K562 (cell line): ENCODE measurements at regions not wholly inside any gene's neighbourhood (a gene's known extent, or its start where the extent isn't known, plus 50 kb on each side); places are given as distances from the start of the nearest gene placed in this dataset.
"Not testable (repeated sequence)": the region's sequence is repeated elsewhere in the genome, so short reads cannot be mapped to it uniquely, and the experiment has no call there.

Source experiments
- ATAC-seq: fragments of 200-7000 bp; cut with Tn5 transposase; 3 replicates; pipeline ENCODE4 v1.9.1; 2020; ENCODE audit warnings: moderate library complexity
- BruUV-seq: library from RNA; stranded (reverse); fragments of 400-500 nt; replicated peaks from 2 replicates; lab custom pipeline; 2021; lab: Mats Ljungman, UMichigan
- CTCF ChIA-PET: fragments of 300-600 bp; formaldehyde crosslinking; extraction: SDS; loops from one replicate; lab custom pipeline; 2021; ENCODE audit warnings: low intra/inter-chr PET ratio; lab: Yijun Ruan, JAX
- POLR2A ChIA-PET: fragments of 300-600, 350-650 bp; sonication (Branson Sonifier 250); formaldehyde crosslinking; extraction: SDS; loops from one replicate; lab custom pipeline; 2021; ENCODE audit warnings: antibody characterized with exemption, inconsistent platforms; lab: Yijun Ruan, JAX
- DNase-seq, 4 experiments: peaks; one replicate each; pipeline versions ENCODE4 v3.0.0 to v3.0.0-alpha.2; 2011 to 2018; ENCODE audit warnings: low spot score in 3 of 4, mixed read lengths in 3 of 4; ENCODE audit errors: extremely low read depth in 1 of 4
- FAIRE-seq: peaks from 2 replicates; lab custom pipeline; 2011; peaks lifted over from hg19 to GRCh38; lab: Jason Lieb, UNC
- H2AFZ ChIP-seq: 2 replicates; pipeline ENCODE4 v1.6.0; 2011; ENCODE audit warnings: low read depth, low read length, control low read depth, inconsistent platforms
- H3K27ac ChIP-seq: fragments of 200-600 bp; 3 replicates; pipeline ENCODE4 v1.8.0; 2011; ENCODE audit warnings: low read depth, mild to moderate bottlenecking, control low read depth, inconsistent platforms, low read length, moderate library complexity, mixed read lengths; ENCODE audit errors: extremely low read depth
- H3K27me3 ChIP-seq, 2 experiments: fragments of 300-600 bp in 1 of 2; 2 replicates in 1 of 2; 3 replicates in 1 of 2; pipeline versions ENCODE4 v1.6.0 to v1.8.0; 2011; ENCODE audit warnings: inconsistent platforms in 2 of 2, low read length in 2 of 2, mild to moderate bottlenecking in 1 of 2, mixed read lengths in 1 of 2, moderate library complexity in 1 of 2; ENCODE audit not compliant: control insufficient read depth in 2 of 2, insufficient read depth in 2 of 2
- H3K36me3 ChIP-seq: fragments of 300-600 bp; 3 replicates; pipeline ENCODE4 v1.8.0; 2011; ENCODE audit warnings: mild to moderate bottlenecking, low read length, inconsistent platforms; ENCODE audit not compliant: control insufficient read depth, insufficient read depth
- H3K4me1 ChIP-seq, 2 experiments: fragments of 200-600 bp in 1 of 2; replicated peaks in 1 of 2; 2 replicates in 1 of 2; 3 replicates in 1 of 2; pipeline versions ENCODE4 v1.5.1 to v1.8.0; 2011; ENCODE audit warnings: inconsistent platforms in 2 of 2, low read length in 2 of 2, mild to moderate bottlenecking in 1 of 2, mixed read lengths in 1 of 2, moderate library complexity in 1 of 2; ENCODE audit not compliant: control insufficient read depth in 2 of 2, insufficient read depth in 2 of 2
- H3K4me2 ChIP-seq: 2 replicates; pipeline ENCODE4 v1.6.1; 2011; ENCODE audit warnings: low read length, control low read depth, inconsistent platforms, mixed read lengths; ENCODE audit not compliant: insufficient read depth
- H3K4me3 ChIP-seq: fragments of 200-600 bp; sonication (generic), shearing (Covaris generic); 2 replicates; pipeline ENCODE4 v1.5.1; 2016; ENCODE audit warnings: control low read depth, inconsistent platforms
- H3K79me2 ChIP-seq: fragments of 200-600 bp; 3 replicates; pipeline ENCODE4 v1.8.0; 2011; ENCODE audit warnings: low read length, inconsistent platforms; ENCODE audit not compliant: control insufficient read depth, insufficient read depth
- H3K9ac ChIP-seq, 2 experiments: 2 replicates each; pipeline versions ENCODE4 v1.6.0 to v1.6.1; 2011; ENCODE audit warnings: low read depth in 2 of 2, low read length in 2 of 2, control low read depth in 1 of 2, inconsistent platforms in 1 of 2, mild to moderate bottlenecking in 1 of 2, mixed read lengths in 1 of 2; ENCODE audit not compliant: insufficient read depth in 1 of 2
- H3K9me1 ChIP-seq: one replicate; pipeline ENCODE4 v1.6.0; 2011; ENCODE audit warnings: inconsistent platforms, mild to moderate bottlenecking, low read length, moderate library complexity; ENCODE audit not compliant: control insufficient read depth, insufficient read depth
- H3K9me3 ChIP-seq: replicated peaks from 2 replicates; pipeline ENCODE4 v1.5.1; 2011; ENCODE audit warnings: low read depth, low read length, inconsistent platforms; ENCODE audit not compliant: control insufficient read depth, insufficient read depth
- H4K20me1 ChIP-seq: replicated peaks from 2 replicates; pipeline ENCODE4 v1.6.1; 2011; ENCODE audit warnings: low read length, inconsistent platforms, mixed read lengths; ENCODE audit not compliant: control insufficient read depth, insufficient read depth
- PCBP1 ChIP-seq: fragments of 200-400 bp; formaldehyde crosslinking; IDR thresholded peaks from 2 replicates; pipeline ENCODE4 v1.6.1; 2018; ENCODE audit warnings: mild to moderate bottlenecking, low read depth, low read length; ENCODE audit not compliant: poor library complexity, severe bottlenecking
- ZNF561 ChIP-seq: fragments of 450-650 bp; formaldehyde crosslinking; conservative IDR thresholded peaks from 2 replicates; pipeline ENCODE4 v1.4.0; 2020; ENCODE audit warnings: mild to moderate bottlenecking, moderate library complexity
- WGBS: fragments of 100-300 bp; shearing (Covaris generic); methylation state at CpG from one replicate; pipeline ENCODE4 v1.1.6; 2016; ENCODE audit warnings: low coverage, mixed read lengths; ENCODE audit not compliant: insufficient coverage; ENCODE audit errors: missing lambda C conversion rate; 5-methylcytosine and 5-hydroxymethylcytosine counted together
- in situ Hi-C: fragments of 300-500 bp; cut with MboI; formaldehyde crosslinking; loops from 4 replicates; pipeline ENCODE4 v1.15.0; 2018; ENCODE audit warnings: inconsistent platforms, mixed read lengths
- intact Hi-C: fragments of 100-400 bp; cut with micrococcal nuclease; formaldehyde crosslinking; loops from 2 replicates; pipeline ENCODE4 v1.14.2; 2022

DNA sequence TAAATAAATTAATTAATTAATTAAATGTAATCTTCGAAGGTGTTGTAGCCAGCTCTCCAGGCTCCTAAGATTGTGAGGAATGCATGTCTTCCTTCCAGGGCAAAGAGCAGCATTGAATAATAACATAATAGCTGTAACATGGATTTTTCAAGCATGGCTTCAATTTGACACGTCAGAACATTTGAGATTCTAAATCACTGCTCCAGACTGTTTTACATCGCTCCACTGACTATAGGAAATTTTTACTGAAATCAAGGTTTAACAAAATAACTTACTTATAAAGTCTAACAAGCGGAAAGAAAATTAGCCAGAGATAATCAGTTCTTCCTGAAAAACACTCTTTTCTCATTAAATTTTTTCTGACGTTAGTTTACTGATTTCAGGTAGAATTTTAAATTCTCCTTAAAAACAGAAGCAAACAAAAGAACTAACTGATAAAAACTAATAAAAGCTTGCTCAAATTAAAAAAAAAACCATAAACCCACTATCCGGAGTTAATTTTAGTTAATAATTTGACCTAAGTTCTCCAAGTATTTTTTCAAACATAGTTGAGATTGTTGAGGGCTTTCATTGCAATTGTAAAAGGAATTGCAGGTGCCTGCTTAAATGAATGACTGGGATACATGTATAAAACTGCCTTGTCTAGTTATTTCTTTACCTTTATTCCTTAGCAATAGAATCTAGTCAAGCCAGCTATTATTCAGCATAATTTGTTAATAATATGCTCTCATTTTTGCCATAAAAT, 51.2 kb upstream of the SGCE start (continued):
- TF ChIP-seq PCBP1 = no peak

DNA sequence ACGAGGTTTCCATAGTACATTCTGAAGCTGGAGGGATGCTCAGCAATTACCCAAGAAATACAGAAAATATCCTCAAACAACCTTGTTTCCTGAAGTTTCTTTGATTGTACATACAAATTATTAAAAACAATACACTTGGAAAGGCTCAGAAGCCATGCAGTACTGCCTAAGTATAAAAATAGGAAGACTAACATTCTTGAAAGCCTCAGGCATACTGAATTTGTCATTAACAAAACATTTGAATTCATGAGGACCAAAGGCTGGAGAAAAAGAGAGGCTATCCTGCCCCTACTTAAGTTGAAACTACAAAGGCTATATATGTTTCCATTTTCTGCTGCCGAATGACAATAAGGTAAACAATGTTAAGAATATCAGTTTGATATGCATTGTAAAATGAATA, 54.3 kb upstream of the SGCE start:
- Histone ChIP-seq H3K79me2 (no peaks in the 10 kb centered on the region), H3K9me3 (no peaks in the 10 kb centered on the region), H4K20me1 (no peaks in the 10 kb centered on the region), H3K4me1 (no peaks in the 10 kb centered on the region), H3K9ac (no peak overlapping the region), H3K4me2 (no peak overlapping the region), H3K4me3 (no peak overlapping the region), H3K27me3 (no peaks in the 10 kb centered on the region), H3K9me1 (no peaks in the 10 kb centered on the region), H3K27ac (no peak overlapping the region), H2AFZ (no peak overlapping the region), H3K36me3 (no peaks in the 10 kb centered on the region)
- no TSS peak for BruUV-seq
- no peak for TF ChIP-seq ZNF561 (CRISPR knock-in tag)
- no peak for ATAC-seq
- FAIRE-seq = no peak
- WGBS = 3% methylated on average over 2 of the region's 2 CpGs
- no peak for DNase-seq
- ChIA-PET POLR2A (no interaction called here), CTCF (no interaction called here)
- intact Hi-C loops (no loop called here), in situ Hi-C loops (no loop called here)

DNA sequence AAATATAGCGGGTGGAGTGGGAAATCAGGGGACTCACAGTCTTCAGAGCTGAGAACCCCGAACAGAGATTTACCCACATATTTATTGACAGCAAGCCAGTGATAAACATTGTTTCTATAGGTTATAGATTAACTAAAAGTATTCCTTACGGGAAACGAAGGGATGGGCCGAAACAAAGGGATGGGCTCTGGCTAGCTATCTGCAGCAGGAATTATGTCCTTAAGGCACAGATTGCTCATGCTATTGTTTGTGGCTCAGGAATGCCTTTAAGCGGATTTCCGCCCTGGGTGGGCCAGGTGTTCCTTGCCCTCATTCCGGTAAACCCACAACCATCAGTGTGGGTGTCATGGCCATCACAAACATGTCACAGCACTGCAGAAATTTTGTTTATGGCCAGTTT, 66.4 kb upstream of the SGCE start:
- intact Hi-C loops, ATAC-seq, FAIRE-seq: not testable (repeated sequence)

GRCh38 chr7:94728893-94729292, 73.0 kb upstream of the SGCE start:
- H3K27me3 ChIP-seq, FAIRE-seq, BruUV-seq, H3K4me1 ChIP-seq, H3K27ac ChIP-seq, POLR2A ChIA-PET, intact Hi-C loops, H3K9me1 ChIP-seq, H3K4me2 ChIP-seq, in situ Hi-C loops, H3K9me3 ChIP-seq, H2AFZ ChIP-seq, CTCF ChIA-PET, H3K9ac ChIP-seq, H3K36me3 ChIP-seq, H3K4me3 ChIP-seq, H3K79me2 ChIP-seq, DNase-seq, ATAC-seq, H4K20me1 ChIP-seq: not testable (repeated sequence)
- 0% methylated on average over 3 of the region's 3 CpGs for WGBS

More for the DNA sequence above, 66.4 kb upstream of the SGCE start:
- 1% methylated on average over 8 of the region's 8 CpGs for WGBS
- H3K9me1 ChIP-seq, DNase-seq, H3K4me1 ChIP-seq, H2AFZ ChIP-seq, BruUV-seq, H4K20me1 ChIP-seq, in situ Hi-C loops, H3K27me3 ChIP-seq, POLR2A ChIA-PET, CTCF ChIA-PET, H3K36me3 ChIP-seq, H3K4me2 ChIP-seq, H3K27ac ChIP-seq, H3K9me3 ChIP-seq, H3K9ac ChIP-seq, H3K79me2 ChIP-seq, H3K4me3 ChIP-seq: not testable (repeated sequence)
